Aorta (tissue), 5 donors: ENCODE measurements at regions not wholly inside any gene's neighbourhood (a gene's known extent, or its start where the extent isn't known, plus 50 kb on each side); places are given as distances from the start of the nearest gene placed in this dataset.
A peak's percentile ranks its signal among the peaks of the same experiment; 100 is the strongest.

Experiments used
- ATAC-seq: fragments of 200-7000 bp; cut with Tn5 transposase; one replicate; pipeline ENCODE4 v1.9.1; 2022; ENCODE audit warnings: moderate library complexity; ENCODE audit not compliant: low FRiP score
- DNase-seq, 2 donors: peaks; one replicate each; pipeline ENCODE4 v3.0.0-alpha.2; 2020
- H3K27ac ChIP-seq, 2 donors: one replicate each; pipeline ENCODE4 v1.5.1; 2013; ENCODE audit warnings: low read length in 2 of 2, mild to moderate bottlenecking in 2 of 2, moderate library complexity in 2 of 2, control low read depth in 1 of 2, inconsistent platforms in 1 of 2, low read depth in 1 of 2
- H3K27me3 ChIP-seq, 2 donors: one replicate each; pipeline ENCODE4 v1.6.1; 2013; ENCODE audit warnings: control low read depth in 1 of 2, low read length in 1 of 2, mild to moderate bottlenecking in 1 of 2, moderate library complexity in 1 of 2; ENCODE audit not compliant: insufficient read depth in 2 of 2, control insufficient read depth in 1 of 2
- H3K36me3 ChIP-seq, 2 donors: one replicate each; pipeline ENCODE4 v1.6.1; 2013; ENCODE audit warnings: control low read depth in 1 of 2, low read length in 1 of 2, mild to moderate bottlenecking in 1 of 2; ENCODE audit not compliant: insufficient read depth in 2 of 2, control insufficient read depth in 1 of 2
- H3K4me1 ChIP-seq, 2 donors: one replicate each; pipeline ENCODE4 v1.6.1; 2013; ENCODE audit warnings: low read length in 2 of 2, control low read depth in 1 of 2, mild to moderate bottlenecking in 1 of 2, moderate library complexity in 1 of 2; ENCODE audit not compliant: insufficient read depth in 2 of 2, control insufficient read depth in 1 of 2
- H3K4me3 ChIP-seq, 2 donors: one replicate each; pipeline ENCODE4 v1.5.1; 2013; ENCODE audit warnings: low read length in 2 of 2, control low read depth in 1 of 2, mild to moderate bottlenecking in 1 of 2
- H3K9me3 ChIP-seq: one replicate; pipeline ENCODE4 v1.6.1; 2013; ENCODE audit warnings: mild to moderate bottlenecking, low read length; ENCODE audit not compliant: control insufficient read depth
- WGBS, 2 donors: extraction: QIAGEN DNeasy Blood & Tissue Kit; methylation state at CpG; one replicate each; pipeline ENCODE4 v1.1.7; 2013; 5-methylcytosine and 5-hydroxymethylcytosine counted together
- intact Hi-C, 2 donors: fragments of 100-400 bp; cut with DNase I; formaldehyde crosslinking; loops; one replicate each; pipeline versions ENCODE4 v1.14.2 to v1.15.0; 2022
- donor health status: healthy with polysubstance abuse.
- donor health status: Bipolar disorder and iron deficiency.
- donor health status: DM: no; HTN: no; CAD: no.
- donor health status: DM: no; HTN: no; CAD: no.
- donor health status: DM: yes; HTN: yes; CAD: no.

GRCh38 chr12:130075497-130076076 is 86.7 kb upstream of the FZD10 start:
- WGBS, 2 donors = 77 to 80% methylated on average over 8 of the region's 8 CpGs
- no peaks in the 10 kb centered on the region for H3K36me3 ChIP-seq
- ATAC-seq (no peak), DNase-seq (peak in 1 of 2 donors; percentile 22)
- H3K27me3 ChIP-seq = no peaks in the 10 kb centered on the region
- no peaks in the 10 kb centered on the region for H3K9me3 ChIP-seq
- intact Hi-C loops = no loop called here
- no peak overlapping the region for H3K27ac ChIP-seq
- H3K4me3 ChIP-seq = no peak overlapping the region
- H3K4me1 ChIP-seq = no peaks in the 10 kb centered on the region

GRCh38 chr12:130076126-130076525 is 86.1 kb upstream of the FZD10 start:
- WGBS, 2 donors = 76 to 79% methylated on average over 3 of the region's 3 CpGs
- Histone ChIP-seq H3K9me3 (no peaks in the 10 kb centered on the region), H3K36me3 (no peaks in the 10 kb centered on the region), H3K27me3 (no peaks in the 10 kb centered on the region), H3K4me3 (no peak overlapping the region), H3K27ac (no peak overlapping the region), H3K4me1 (no peaks in the 10 kb centered on the region)
- no peak for ATAC-seq
- intact Hi-C loops = no loop called here
- DNase-seq = peak in 1 of 2 donors; percentile 5

GRCh38 chr12:130076752-130077151 is 85.5 kb upstream of the FZD10 start:
- ATAC-seq (no peak), DNase-seq (peak in 1 of 2 donors; percentile 8)
- Histone ChIP-seq H3K36me3 (no peaks in the 10 kb centered on the region), H3K4me1 (no peaks in the 10 kb centered on the region), H3K27ac (no peak overlapping the region), H3K4me3 (no peak overlapping the region), H3K27me3 (peaks cover 0 to 4% of the 10 kb centered on the region in 2 donors), H3K9me3 (no peaks in the 10 kb centered on the region)
- WGBS, 2 donors = 6 to 8% methylated on average over 5 of the region's 5 CpGs
- intact Hi-C loops = no loop called here

GRCh38 chr12:130078852-130079251 is 83.4 kb upstream of the FZD10 start:
- WGBS, 2 donors = 57 to 59% methylated on average over 3 of the region's 3 CpGs
- DNase-seq (no peak), ATAC-seq (no peak)
- Histone ChIP-seq H3K27ac (no peak overlapping the region), H3K4me3 (no peak overlapping the region), H3K36me3 (no peaks in the 10 kb centered on the region), H3K27me3 (peaks cover 0 to 4% of the 10 kb centered on the region in 2 donors), H3K4me1 (no peaks in the 10 kb centered on the region), H3K9me3 (no peaks in the 10 kb centered on the region)
- intact Hi-C loops = no loop called here

GRCh38 chr12:130079279-130079678 is 83.0 kb upstream of the FZD10 start:
- H3K4me3 ChIP-seq = no peak overlapping the region
- H3K4me1 ChIP-seq = no peaks in the 10 kb centered on the region
- intact Hi-C loops = no loop called here
- WGBS, 2 donors = 36 to 42% methylated on average over 7 of the region's 7 CpGs
- no peaks in the 10 kb centered on the region for H3K36me3 ChIP-seq
- H3K9me3 ChIP-seq = no peaks in the 10 kb centered on the region
- H3K27ac ChIP-seq = no peak overlapping the region
- ATAC-seq (no peak), DNase-seq (peak in 1 of 2 donors; percentile 17)
- H3K27me3 ChIP-seq = peaks cover 0 to 4% of the 10 kb centered on the region in 2 donors

- H3K4me1 ChIP-seq = no peaks in the 10 kb centered on the region
- 71 to 90% methylated on average over 6 of the region's 6 CpGs for WGBS, 2 donors
- no peak overlapping the region for H3K4me3 ChIP-seq
- H3K27me3 ChIP-seq = peaks cover 0 to 4% of the 10 kb centered on the region in 2 donors
- no peaks in the 10 kb centered on the region for H3K36me3 ChIP-seq
- DNase-seq = no peak
- intact Hi-C loops = no loop called here
- ATAC-seq = no peak
- H3K27ac ChIP-seq = no peak overlapping the region
- H3K9me3 ChIP-seq = no peaks in the 10 kb centered on the region
These were observed 82.1 kb upstream of the FZD10 start for GRCh38 chr12:130080205-130080604.

GRCh38 chr12:130081117-130081805 is 81.0 kb upstream of the FZD10 start:
- no peak for ATAC-seq
- intact Hi-C loops = no loop called here
- 40 to 43% methylated on average over 13 of the region's 13 CpGs for WGBS, 2 donors

GRCh38 chr12:130083002-130083401 is 79.3 kb upstream of the FZD10 start:
- no peak overlapping the region for H3K27ac ChIP-seq

More at GRCh38 chr12:130081117-130081805, 81.0 kb upstream of the FZD10 start:
- Histone ChIP-seq H3K9me3 (no peaks in the 10 kb centered on the region), H3K27me3 (peaks cover 0 to 4% of the 10 kb centered on the region in 2 donors), H3K4me1 (no peaks in the 10 kb centered on the region), H3K27ac (no peak overlapping the region), H3K4me3 (no peak overlapping the region), H3K36me3 (no peaks in the 10 kb centered on the region)
- no peak for DNase-seq

GRCh38 chr12:130083734-130084133 is 78.5 kb upstream of the FZD10 start:
- peak; percentile 19 for ATAC-seq
- WGBS, 2 donors = 85 to 89% methylated on average over 8 of the region's 8 CpGs
- no peak for DNase-seq
- H3K9me3 ChIP-seq = no peaks in the 10 kb centered on the region
- H3K4me1 ChIP-seq = no peaks in the 10 kb centered on the region
- H3K27me3 ChIP-seq = peaks cover 0 to 4% of the 10 kb centered on the region in 2 donors
- no peak overlapping the region for H3K27ac ChIP-seq
- no peak overlapping the region for H3K4me3 ChIP-seq
- intact Hi-C loops = no loop called here
- no peaks in the 10 kb centered on the region for H3K36me3 ChIP-seq

More at GRCh38 chr12:130083002-130083401, 79.3 kb upstream of the FZD10 start:
- ATAC-seq (no peak), DNase-seq (no peak)
- Histone ChIP-seq H3K4me3 (no peak overlapping the region), H3K27me3 (peaks cover 0 to 4% of the 10 kb centered on the region in 2 donors), H3K9me3 (no peaks in the 10 kb centered on the region), H3K36me3 (no peaks in the 10 kb centered on the region), H3K4me1 (no peaks in the 10 kb centered on the region)
- 45 to 53% methylated on average over 6 of the region's 6 CpGs for WGBS, 2 donors
- intact Hi-C loops = no loop called here
